K562 (cell line): ENCODE measurements at regions not wholly inside any gene's neighbourhood (a gene's known extent, or its start where the extent isn't known, plus 50 kb on each side); places are given as distances from the start of the nearest gene placed in this dataset.

ENCODE experiments used
- TEAD4 ChIP-seq, 2 experiments: sonication (generic) in 1 of 2; formaldehyde crosslinking in 1 of 2; IDR thresholded peaks; 2 replicates each; pipeline versions ENCODE4 v1.6.1 to v1.8.0; 2012 to 2022; ENCODE audit warnings: borderline replicate concordance in 1 of 2, inconsistent platforms in 1 of 2, low read length in 1 of 2, mild to moderate bottlenecking in 1 of 2, missing genetic modification reagents in 1 of 2
- TF ChIP-seq, protein P1 (sequence below), 3 experiments: fragments of 200-800 bp in 1 of 3; fragments of 250-450 bp in 1 of 3; fragments of 450-650 bp in 1 of 3; sonication (Bioruptor Pico) in 1 of 3; sonication (Bioruptor generic) in 1 of 3; formaldehyde crosslinking in 1 of 3; IDR thresholded peaks; 2 replicates each; pipeline versions ENCODE4 v1.6.1 to v1.8.0; 2016 to 2022; ENCODE audit warnings: mild to moderate bottlenecking in 2 of 3, missing genetic modification characterization in 2 of 3, missing compliant biosample characterization in 1 of 3, moderate library complexity in 1 of 3

DNA sequence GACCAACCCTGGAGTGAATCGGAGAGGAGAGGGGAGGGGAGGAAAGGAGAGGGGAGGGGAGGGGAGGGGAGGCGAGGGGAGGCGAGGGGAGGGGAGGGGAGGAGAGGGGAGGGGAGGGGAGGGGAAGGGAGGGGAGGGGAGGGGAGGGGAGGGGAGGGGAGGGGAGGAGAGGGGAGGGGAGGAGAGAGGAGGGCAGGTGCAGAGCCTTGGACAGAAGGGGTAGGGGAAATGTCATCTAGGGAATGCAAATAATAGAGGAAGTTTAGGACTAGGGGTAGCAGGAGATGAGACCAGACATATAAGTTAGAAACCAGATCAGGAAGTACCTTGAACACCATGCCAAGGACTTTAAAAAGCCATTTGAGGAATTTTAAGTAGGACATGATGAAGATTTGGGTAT, 119.8 kb downstream of the RBFOX3 start:
- TF ChIP-seq, protein P1, sequence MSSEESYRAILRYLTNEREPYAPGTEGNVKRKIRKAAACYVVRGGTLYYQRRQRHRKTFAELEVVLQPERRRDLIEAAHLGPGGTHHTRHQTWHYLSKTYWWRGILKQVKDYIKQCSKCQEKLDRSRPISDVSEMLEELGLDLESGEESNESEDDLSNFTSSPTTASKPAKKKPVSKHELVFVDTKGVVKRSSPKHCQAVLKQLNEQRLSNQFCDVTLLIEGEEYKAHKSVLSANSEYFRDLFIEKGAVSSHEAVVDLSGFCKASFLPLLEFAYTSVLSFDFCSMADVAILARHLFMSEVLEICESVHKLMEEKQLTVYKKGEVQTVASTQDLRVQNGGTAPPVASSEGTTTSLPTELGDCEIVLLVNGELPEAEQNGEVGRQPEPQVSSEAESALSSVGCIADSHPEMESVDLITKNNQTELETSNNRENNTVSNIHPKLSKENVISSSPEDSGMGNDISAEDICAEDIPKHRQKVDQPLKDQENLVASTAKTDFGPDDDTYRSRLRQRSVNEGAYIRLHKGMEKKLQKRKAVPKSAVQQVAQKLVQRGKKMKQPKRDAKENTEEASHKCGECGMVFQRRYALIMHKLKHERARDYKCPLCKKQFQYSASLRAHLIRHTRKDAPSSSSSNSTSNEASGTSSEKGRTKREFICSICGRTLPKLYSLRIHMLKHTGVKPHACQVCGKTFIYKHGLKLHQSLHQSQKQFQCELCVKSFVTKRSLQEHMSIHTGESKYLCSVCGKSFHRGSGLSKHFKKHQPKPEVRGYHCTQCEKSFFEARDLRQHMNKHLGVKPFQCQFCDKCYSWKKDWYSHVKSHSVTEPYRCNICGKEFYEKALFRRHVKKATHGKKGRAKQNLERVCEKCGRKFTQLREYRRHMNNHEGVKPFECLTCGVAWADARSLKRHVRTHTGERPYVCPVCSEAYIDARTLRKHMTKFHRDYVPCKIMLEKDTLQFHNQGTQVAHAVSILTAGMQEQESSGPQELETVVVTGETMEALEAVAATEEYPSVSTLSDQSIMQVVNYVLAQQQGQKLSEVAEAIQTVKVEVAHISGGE (CRISPR knock-in tag; IDR thresholded peaks at IDR 0.05), result no peak
- TF ChIP-seq TEAD4 (IDR thresholded peaks at IDR 0.05; ENCODE audit: low read length) (no peak), TEAD4 (CRISPR knock-in tag; IDR thresholded peaks at IDR 0.05; ENCODE audit: borderline replicate concordance) (no peak)
